ENCODE measurements at regions not wholly inside any gene's neighbourhood (a gene's known extent, or its start where the extent isn't known, plus 50 kb on each side); places are given as distances from the start of the nearest gene placed in this dataset.

- DNase-seq: no peak
These were observed 309.7 kb upstream of the C2CD4B start for GRCh38 chr15:62474771-62475124.

- DNase-seq: no peak
These were observed 310.5 kb upstream of the C2CD4B start for GRCh38 chr15:62475591-62475990.

- no peak for DNase-seq
These were observed 311.1 kb upstream of the C2CD4B start for GRCh38 chr15:62476163-62476562.

- DNase-seq: no peak
These were observed 312.8 kb upstream of the C2CD4B start for GRCh38 chr15:62477929-62478328.

GRCh38 chr15:62482785-62483429 is 317.8 kb upstream of the C2CD4B start:
- peak; percentile 5 for DNase-seq

- DNase-seq: no peak
These were observed 318.7 kb upstream of the C2CD4B start for GRCh38 chr15:62483814-62484213.

GRCh38 chr15:62485170-62485720 is 320.2 kb upstream of the C2CD4B start:
- DNase-seq: no peak

GRCh38 chr15:62486041-62486440 is 321.0 kb upstream of the C2CD4B start:
- no peak for DNase-seq

- DNase-seq: no peak
These were observed 323.3 kb upstream of the C2CD4B start for GRCh38 chr15:62488387-62488786.

- DNase-seq: no peak
These were observed 326.6 kb upstream of the C2CD4B start for GRCh38 chr15:62491642-62492041.

GRCh38 chr15:62492900-62493299 is 327.8 kb upstream of the C2CD4B start:
- no peak for DNase-seq

- DNase-seq: no peak
These were observed 329.1 kb upstream of the C2CD4B start for GRCh38 chr15:62494197-62494596.

GRCh38 chr15:62495670-62496614 is 330.9 kb upstream of the C2CD4B start:
- no peak for DNase-seq

GRCh38 chr15:62497356-62497755 is 332.3 kb upstream of the C2CD4B start:
- DNase-seq: no peak

- DNase-seq: no peak
These were observed 333.2 kb upstream of the C2CD4B start for GRCh38 chr15:62498278-62498677.

GRCh38 chr15:62498712-62499111 is 333.6 kb upstream of the C2CD4B start:
- DNase-seq: no peak

GRCh38 chr15:62500325-62500724 is 335.2 kb upstream of the C2CD4B start:
- DNase-seq: no peak

GRCh38 chr15:62502451-62502850 is 337.4 kb upstream of the C2CD4B start:
- no peak for DNase-seq

- DNase-seq: no peak
These were observed 338.4 kb upstream of the C2CD4B start for GRCh38 chr15:62503451-62503850.

GRCh38 chr15:62505762-62506161 is 340.7 kb upstream of the C2CD4B start:
- DNase-seq: no peak

GRCh38 chr15:62506217-62506805 is 341.2 kb upstream of the C2CD4B start:
- no peak for DNase-seq

- DNase-seq: no peak
These were observed 344.4 kb upstream of the C2CD4B start for GRCh38 chr15:62509395-62509958.

- no peak for DNase-seq
These were observed 345.7 kb upstream of the C2CD4B start for GRCh38 chr15:62510791-62511190.

All from stimulated activated CD4-positive, alpha-beta T cell treated with anti-CD3 and anti-CD28 coated beads, Interleukin-1b, Interleukin-23, amount 100 ng/mL, for 48 hours (primary cell).